ENCODE measurements at regions not wholly inside any gene's neighbourhood (a gene's known extent, or its start where the extent isn't known, plus 50 kb on each side); places are given as distances from the start of the nearest gene placed in this dataset.
"Not testable (repeated sequence)": the region's sequence is repeated elsewhere in the genome, so short reads cannot be mapped to it uniquely, and the experiment has no call there.

DNA sequence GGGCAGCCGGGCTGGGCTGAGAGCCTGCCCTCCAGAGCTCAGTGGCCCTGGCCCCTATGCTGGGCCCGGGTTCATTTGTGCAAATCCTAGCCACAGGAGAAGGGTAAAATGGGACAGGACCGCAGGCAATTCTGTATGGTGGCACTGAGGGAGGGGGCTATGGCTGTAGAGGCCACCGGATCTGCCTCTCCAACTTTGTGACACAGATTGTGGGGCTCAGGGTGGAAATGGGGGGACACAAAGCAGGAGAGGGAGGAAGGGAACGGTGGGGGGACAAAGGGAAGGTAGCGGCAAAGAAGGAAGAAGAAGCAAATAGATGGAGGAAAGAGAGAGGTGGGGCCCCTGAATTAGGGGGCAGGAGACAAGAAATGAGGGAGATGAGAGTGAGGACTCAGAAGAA, 201.1 kb downstream of the SMAD2 start:
- DNase-seq (ENCODE audit: low read depth), result no peak

DNA sequence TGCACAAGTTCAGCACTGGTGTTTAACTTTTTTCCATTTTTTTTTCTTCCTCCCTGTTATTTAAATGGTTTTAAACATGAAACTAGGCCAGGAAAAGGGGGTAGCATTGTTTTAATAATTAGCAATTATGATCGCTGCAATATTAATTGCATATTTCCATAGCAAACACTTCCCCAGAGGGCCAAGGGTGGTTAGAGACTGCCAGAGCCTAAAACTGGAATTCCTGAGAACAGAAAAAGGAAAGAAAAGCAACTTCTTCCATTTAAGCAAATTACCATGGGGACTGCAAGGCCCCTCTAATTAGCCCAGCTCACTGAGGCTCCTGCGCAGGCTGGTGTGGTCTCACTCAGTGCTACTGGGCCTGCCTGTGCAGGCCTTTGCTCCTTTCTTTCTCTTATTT, 201.5 kb downstream of the SMAD2 start:
- DNase-seq (ENCODE audit: low read depth), result no peak

DNA sequence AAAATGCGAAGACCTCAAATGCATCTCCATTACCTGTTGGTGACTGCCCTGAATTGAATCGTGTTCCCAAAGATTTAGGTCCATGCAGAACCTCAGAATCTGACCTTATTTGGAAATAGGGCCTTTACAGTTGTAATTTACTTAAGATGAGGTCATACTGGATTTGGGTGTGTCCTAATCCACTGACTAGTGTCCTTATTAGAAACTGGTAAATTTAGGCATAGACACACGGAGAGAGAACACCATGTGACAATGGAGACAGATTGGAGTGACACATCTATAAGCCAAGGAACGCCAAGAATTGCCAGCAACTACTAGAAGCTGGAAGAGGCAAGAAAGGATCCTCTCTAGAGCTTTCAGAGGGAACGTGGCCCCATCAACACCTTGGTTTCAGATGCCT, 203.1 kb downstream of the SMAD2 start:
- DNase-seq (ENCODE audit: low read depth), result no peak

GRCh38 chr18:47726550-47726949, 203.9 kb downstream of the SMAD2 start:
- DNase-seq (ENCODE audit: low read depth), result no peak

- no peak for DNase-seq (ENCODE audit: low read depth)
Measured at GRCh38 chr18:47725656-47726055, 204.8 kb downstream of the SMAD2 start.

DNA sequence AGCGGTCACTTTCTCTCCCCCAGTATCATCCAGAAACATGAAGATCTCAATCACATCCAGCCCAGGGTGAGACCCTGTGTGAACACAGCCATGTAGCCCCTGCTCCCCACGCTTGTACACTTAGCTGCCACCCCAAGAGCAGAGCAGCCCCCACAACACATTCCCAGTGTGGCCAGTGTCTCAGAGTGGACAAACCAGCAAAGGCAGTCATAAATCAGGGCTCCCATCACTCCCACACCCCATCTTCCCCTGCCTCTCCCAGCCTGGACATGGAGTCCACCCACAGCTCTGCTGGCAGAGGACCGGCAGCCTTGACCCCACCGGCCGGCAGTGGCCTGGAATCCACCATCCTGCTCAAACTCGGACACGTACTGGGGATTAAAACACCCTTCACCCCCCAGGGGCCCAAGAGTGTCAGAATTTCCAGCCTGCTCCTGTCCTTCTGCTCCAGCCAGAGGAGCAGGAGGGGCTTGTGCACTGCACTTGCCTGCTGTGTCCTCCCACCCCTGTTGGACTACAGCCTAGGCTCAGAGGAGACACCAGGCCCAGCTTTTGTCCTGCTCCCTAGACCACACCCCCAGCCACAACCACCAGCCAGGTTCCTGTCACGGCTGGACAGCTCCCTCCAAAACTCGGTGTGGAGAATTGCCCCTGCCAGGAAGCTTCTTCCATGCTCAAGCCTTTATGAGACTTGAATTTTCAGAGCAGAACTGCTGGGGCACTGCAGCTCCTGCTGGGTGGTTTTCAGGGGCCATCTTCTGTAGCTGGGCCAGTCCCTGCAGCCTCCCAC, 206.1 kb downstream of the SMAD2 start:
- no peak for DNase-seq (ENCODE audit: low read depth)

DNA sequence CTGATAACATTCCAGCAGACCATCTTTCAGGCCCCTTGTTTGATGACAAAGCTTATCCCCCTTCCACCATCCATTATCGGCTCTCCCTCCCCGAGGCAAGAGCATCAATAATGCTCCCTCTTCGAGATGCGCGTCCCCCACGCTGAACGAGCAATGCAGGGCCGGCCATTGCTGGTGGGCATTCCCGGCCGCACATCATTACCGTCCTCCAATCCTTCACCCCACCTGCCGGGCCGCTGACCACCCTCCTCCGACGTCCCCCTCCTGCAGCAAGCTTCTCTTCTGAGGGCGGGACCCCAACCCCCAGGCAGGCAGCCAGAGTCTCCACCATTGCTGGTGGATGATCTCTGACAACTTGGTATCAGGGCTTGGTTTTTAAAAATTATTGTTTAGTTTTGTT, 208.6 kb downstream of the SMAD2 start:
- no peak for DNase-seq (ENCODE audit: low read depth)

- no peak for DNase-seq (ENCODE audit: low read depth)
Measured at GRCh38 chr18:47720741-47721140, 209.7 kb downstream of the SMAD2 start.

- DNase-seq (ENCODE audit: low read depth), result no peak
Measured at GRCh38 chr18:47719096-47719780, 211.2 kb downstream of the SMAD2 start.

DNA sequence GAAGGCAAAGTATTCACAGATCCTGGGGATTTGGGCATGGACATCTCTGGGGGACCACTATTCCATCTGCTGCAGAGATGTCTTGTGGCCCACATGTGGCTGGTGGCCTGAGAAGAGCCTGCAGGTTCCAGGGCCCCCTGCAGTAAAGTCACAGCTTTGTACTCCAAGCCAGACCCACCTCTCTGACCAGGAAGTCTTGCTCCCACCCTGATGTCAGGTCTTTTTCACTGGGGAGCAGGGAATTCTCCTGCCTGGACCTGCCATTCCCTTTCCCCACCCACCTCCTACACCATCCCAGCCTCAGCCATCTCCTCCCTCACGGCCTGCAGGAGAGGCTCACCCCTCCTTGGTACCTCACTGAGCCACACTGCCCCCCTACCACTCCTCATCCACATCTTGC, 211.8 kb downstream of the SMAD2 start:
- DNase-seq (ENCODE audit: low read depth), result no peak

DNA sequence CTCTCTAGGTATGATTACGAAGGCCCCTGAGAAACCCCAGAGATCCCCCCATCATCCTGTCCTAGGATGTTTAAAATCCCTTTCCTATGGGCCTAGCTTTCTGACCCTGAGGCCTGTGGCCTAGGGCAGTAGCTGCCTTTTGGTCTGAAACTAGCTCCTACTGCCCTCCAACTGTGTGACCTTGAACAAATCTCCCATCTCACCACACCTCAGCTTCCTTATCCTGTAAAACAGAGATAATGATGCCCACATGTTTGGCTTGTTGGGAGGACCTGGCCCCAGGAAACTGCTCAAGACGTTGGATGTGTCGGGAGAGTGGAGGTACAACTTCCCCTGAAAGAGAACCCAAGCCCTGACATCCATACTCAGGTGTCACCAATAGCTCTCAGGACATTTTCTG, 213.2 kb downstream of the SMAD2 start:
- DNase-seq (ENCODE audit: low read depth), result no peak

- no peak for DNase-seq (ENCODE audit: low read depth)
Measured at GRCh38 chr18:47716632-47717185, 213.8 kb downstream of the SMAD2 start.

DNA sequence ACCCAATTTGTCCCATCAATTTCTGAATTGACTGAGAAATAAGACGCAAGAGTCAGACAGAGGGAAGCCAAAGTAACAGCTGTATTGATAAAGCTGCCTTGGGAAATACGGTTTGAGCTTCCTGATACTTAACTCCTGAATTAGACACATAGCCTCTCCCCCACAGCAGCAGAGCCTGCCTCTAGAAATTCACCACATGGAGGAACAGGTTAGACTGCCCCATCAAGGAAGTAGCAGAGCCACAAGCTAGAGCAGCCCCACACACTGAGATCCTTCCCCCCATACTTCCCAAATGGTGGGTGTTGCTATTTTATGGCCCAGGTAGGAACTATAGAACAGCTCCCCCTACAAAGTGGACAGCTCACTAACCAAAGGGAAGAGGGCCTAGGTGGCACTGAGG, 220.0 kb downstream of the SMAD2 start:
- DNase-seq (ENCODE audit: low read depth), result no peak

DNA sequence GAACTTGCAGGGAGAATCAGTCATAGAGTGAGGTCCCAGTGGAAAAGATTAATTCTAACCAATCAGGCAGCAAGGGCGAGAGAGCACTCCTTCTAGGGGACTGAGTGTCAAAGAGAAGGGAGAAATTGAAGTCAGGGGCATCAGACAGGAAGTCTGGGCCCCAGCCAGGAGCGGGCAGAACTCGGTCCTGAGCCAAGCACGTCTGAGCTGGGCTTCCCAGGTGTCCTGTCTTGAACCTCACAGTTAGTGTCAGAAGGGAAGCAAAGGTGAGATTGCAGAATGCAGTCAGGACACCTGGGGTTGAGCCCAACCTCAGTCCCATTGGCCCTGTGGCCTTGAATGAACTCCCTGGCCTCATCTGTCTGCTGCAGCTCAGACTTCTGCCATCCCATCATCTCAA, 220.9 kb downstream of the SMAD2 start:
- DNase-seq (ENCODE audit: low read depth), result no peak

GRCh38 chr18:47708206-47708605, 222.3 kb downstream of the SMAD2 start:
- no peak for DNase-seq (ENCODE audit: low read depth)

DNA sequence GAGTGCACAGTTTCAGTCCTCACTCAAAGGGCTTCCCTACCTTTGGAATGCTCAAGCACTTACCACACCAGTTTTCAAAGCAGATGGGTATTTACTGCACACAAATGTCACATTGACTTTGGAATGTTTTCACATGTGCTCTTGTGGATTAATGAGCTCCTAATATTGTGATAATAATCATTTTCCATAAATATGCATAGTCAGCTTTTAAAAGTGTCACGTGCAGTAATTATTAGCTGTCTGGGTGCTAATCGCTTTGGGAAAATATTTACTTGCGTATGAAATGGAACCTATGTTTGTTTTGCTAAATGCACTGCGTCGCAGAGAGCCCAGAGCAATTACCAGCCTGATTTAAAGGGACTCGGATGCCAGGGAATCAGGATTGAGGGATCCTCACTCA, 229.3 kb downstream of the SMAD2 start:
- no peak for DNase-seq (ENCODE audit: low read depth)

DNA sequence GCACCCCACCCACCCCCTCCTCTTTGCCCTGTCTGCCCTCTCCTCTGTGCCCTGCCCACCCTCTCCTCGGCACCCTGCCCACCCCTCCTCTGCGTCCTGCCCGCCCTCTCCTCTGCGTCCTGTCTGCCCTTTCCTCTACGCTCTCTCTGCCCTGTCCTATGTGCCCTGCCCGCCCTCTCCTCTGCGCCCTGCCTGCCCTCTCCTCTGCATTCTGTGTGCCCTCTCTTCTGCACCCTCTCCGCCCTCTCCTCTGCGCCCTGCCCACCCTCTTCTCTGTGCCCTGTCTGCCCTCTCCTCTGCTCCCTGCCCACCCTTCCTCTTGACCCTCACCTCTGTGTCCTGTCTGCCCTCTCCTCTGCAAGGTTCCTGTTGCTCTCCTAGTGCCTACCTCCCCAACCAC, 233.6 kb downstream of the SMAD2 start:
- no peak for DNase-seq (ENCODE audit: low read depth)

DNA sequence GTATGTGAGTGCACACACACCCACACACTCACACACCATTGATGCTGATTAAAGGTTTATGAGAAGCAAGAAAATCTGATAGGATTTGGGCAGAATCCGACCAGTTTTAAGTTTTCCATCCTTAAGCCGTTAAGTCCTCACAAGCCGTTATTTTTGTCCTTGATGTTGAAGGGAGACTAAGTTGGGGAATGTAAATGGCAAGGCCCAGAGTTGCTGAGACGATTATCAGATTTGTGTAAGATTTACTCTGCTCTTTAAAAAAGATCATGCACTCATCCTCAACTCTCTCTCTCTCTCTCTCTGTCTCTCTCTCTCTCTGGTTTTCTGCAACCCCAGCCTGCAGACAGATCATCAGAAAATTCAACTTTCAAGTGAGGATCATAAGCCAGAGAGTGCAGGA, 238.8 kb downstream of the SMAD2 start:
- no peak for DNase-seq (ENCODE audit: low read depth)

- DNase-seq (ENCODE audit: low read depth), result not testable (repeated sequence)
Measured at GRCh38 chr18:47690778-47691177, 239.7 kb downstream of the SMAD2 start.

- no peak for DNase-seq (ENCODE audit: low read depth)
Measured at GRCh38 chr18:47689371-47689770, 241.1 kb downstream of the SMAD2 start.

- no peak for DNase-seq (ENCODE audit: low read depth)
Measured at GRCh38 chr18:47686806-47687205, 243.7 kb downstream of the SMAD2 start.

DNA sequence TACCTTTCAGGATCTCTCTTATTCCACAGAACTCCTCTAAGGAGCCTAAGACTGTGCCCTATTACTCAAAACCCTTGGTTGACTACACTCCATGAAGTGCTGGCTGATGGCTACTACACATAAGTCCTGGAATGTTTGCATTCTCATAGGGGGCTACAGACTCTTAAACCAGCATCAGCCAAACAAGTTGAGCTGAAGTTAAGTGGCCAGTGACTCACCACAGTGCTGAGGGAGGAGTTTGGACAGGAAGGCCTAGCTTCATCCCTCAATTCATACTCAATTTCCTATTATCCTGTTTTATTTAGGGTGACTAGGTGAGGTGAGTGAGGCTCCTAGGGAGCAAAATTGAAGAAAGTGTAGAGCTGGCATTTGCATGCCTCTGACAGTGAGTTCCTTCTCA, 246.7 kb downstream of the SMAD2 start:
- DNase-seq (ENCODE audit: low read depth), result peak; percentile 75

DNA sequence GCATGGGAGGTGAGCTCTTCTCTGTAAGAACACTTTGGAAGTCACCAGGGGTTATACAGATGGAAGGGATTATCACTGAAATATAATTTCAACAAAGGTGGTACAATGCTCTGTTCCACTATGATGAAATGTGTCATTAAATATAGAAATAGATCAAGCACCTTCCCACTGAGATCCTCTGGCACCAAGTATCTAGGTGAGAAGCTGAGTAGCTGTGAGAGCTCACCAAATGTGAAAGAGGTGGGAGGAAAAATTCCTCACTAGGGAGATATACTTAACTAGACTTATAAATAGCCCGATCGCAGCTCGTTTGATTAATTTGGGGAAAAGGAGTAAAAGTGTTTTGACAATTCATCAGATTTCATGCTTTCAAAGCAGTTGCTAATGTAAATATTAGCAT, 247.6 kb downstream of the SMAD2 start:
- DNase-seq (ENCODE audit: low read depth), result no peak
